ENCODE measurements at regions not wholly inside any gene's neighbourhood (a gene's known extent, or its start where the extent isn't known, plus 50 kb on each side); places are given as distances from the start of the nearest gene placed in this dataset.

DNA sequence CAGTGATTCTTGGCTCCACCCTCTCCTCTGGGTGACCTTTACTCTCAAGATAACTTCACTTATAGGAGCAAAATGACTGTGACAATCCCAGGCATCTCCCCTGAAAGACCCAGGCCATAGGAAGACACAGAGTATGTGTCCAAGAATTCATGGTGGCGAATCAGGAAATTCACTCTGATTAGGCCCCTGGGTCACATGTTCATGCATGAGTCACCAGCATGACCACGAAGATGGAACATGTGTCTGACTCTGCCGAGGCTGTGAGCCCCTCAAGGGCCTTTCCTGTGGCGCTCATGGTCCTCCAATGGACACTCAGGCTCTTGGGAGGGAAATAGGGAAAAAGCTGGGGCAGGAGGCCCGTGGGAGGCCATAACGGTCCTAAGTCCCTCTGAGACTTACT is 74.0 kb upstream of the TEX51 start (continued):
- TF ChIP-seq, protein P1, sequence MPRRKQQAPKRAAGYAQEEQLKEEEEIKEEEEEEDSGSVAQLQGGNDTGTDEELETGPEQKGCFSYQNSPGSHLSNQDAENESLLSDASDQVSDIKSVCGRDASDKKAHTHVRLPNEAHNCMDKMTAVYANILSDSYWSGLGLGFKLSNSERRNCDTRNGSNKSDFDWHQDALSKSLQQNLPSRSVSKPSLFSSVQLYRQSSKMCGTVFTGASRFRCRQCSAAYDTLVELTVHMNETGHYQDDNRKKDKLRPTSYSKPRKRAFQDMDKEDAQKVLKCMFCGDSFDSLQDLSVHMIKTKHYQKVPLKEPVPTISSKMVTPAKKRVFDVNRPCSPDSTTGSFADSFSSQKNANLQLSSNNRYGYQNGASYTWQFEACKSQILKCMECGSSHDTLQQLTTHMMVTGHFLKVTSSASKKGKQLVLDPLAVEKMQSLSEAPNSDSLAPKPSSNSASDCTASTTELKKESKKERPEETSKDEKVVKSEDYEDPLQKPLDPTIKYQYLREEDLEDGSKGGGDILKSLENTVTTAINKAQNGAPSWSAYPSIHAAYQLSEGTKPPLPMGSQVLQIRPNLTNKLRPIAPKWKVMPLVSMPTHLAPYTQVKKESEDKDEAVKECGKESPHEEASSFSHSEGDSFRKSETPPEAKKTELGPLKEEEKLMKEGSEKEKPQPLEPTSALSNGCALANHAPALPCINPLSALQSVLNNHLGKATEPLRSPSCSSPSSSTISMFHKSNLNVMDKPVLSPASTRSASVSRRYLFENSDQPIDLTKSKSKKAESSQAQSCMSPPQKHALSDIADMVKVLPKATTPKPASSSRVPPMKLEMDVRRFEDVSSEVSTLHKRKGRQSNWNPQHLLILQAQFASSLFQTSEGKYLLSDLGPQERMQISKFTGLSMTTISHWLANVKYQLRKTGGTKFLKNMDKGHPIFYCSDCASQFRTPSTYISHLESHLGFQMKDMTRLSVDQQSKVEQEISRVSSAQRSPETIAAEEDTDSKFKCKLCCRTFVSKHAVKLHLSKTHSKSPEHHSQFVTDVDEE (CRISPR knock-in tag; IDR thresholded peaks at IDR 0.05), result no peak
- no peak for TF ChIP-seq OSR1 (CRISPR knock-in tag; IDR thresholded peaks at IDR 0.05)
- no peak for TF ChIP-seq GLIS3 (CRISPR knock-in tag; IDR thresholded peaks at IDR 0.05)

DNA sequence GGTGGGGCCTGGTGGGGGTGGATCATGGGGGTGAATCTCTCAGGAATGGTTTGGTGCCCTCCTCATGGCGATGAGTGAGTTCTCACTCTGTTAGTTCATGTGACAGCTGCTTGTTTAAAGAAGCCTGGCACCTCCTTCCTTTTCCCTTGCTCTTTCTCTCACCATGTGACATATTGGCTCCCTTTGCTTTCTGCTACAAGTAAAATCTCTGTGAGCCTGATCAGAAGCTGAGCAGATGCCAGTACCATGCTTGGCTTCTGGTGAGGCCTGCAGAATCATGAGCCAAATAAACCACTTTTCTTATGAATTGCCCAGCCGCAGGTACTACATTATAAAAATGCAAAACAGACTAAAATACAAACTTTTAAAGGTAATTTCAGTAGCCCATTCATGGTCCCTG is 73.4 kb upstream of the TEX51 start:
- ATAC-seq, result no peak
- no peak for TF ChIP-seq ARNTL (CRISPR knock-in tag; IDR thresholded peaks at IDR 0.05; ENCODE audit: borderline replicate concordance, low read depth)
- no peak for TF ChIP-seq RARB (CRISPR knock-in tag; IDR thresholded peaks at IDR 0.05)
- TF ChIP-seq ZFP30 (CRISPR knock-in tag; IDR thresholded peaks at IDR 0.05), result no peak
- TF ChIP-seq ESRRG (CRISPR knock-in tag; IDR thresholded peaks at IDR 0.05), result no peak
- TF ChIP-seq CSDC2 (CRISPR knock-in tag; IDR thresholded peaks at IDR 0.05), result no peak
- no peak for TF ChIP-seq ISL1 (CRISPR knock-in tag; IDR thresholded peaks at IDR 0.05)
- TF ChIP-seq TCF4 (CRISPR knock-in tag; IDR thresholded peaks at IDR 0.05; ENCODE audit: borderline replicate concordance), result no peak
- no peak for TF ChIP-seq TOX (CRISPR knock-in tag; IDR thresholded peaks at IDR 0.05; ENCODE audit: borderline replicate concordance)
- TF ChIP-seq BACH2 (CRISPR knock-in tag; IDR thresholded peaks at IDR 0.05; ENCODE audit: borderline replicate concordance), result no peak
- no peak for TF ChIP-seq ZC3H10 (CRISPR knock-in tag; IDR thresholded peaks at IDR 0.05)
- TF ChIP-seq SNAI2 (CRISPR knock-in tag; IDR thresholded peaks at IDR 0.05), result no peak
- no peak for TF ChIP-seq GLIS3 (CRISPR knock-in tag; IDR thresholded peaks at IDR 0.05)
- no peak for TF ChIP-seq ZNF70 (CRISPR knock-in tag; IDR thresholded peaks at IDR 0.05)
- TF ChIP-seq, protein P2, sequence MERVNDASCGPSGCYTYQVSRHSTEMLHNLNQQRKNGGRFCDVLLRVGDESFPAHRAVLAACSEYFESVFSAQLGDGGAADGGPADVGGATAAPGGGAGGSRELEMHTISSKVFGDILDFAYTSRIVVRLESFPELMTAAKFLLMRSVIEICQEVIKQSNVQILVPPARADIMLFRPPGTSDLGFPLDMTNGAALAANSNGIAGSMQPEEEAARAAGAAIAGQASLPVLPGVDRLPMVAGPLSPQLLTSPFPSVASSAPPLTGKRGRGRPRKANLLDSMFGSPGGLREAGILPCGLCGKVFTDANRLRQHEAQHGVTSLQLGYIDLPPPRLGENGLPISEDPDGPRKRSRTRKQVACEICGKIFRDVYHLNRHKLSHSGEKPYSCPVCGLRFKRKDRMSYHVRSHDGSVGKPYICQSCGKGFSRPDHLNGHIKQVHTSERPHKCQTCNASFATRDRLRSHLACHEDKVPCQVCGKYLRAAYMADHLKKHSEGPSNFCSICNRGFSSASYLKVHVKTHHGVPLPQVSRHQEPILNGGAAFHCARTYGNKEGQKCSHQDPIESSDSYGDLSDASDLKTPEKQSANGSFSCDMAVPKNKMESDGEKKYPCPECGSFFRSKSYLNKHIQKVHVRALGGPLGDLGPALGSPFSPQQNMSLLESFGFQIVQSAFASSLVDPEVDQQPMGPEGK (CRISPR knock-in tag; IDR thresholded peaks at IDR 0.05; ENCODE audit: borderline replicate concordance), result no peak

DNA sequence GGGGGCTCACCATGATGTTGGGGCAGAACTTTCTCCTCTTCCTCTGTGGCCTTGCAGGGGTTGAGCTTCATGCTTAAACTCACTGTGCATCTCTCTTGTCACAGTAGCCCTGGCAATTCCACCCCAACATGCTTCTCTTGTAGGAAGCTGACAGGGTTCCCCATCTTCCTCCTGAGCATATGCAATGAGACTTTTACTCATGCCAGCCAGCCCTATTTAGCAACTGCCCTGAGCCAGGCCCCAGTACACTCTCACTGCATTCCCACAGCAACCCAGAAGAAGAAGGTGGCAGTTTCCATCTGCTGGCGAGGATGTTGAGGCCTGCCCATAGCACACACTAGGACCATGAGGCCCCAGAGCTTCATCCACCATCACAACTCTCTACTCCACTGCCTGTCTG is 72.2 kb upstream of the TEX51 start:
- no peak for ATAC-seq
- TF ChIP-seq OSR1 (CRISPR knock-in tag; IDR thresholded peaks at IDR 0.05) (no peak), ZNF70 (CRISPR knock-in tag; IDR thresholded peaks at IDR 0.05) (no peak), ZFP3 (CRISPR knock-in tag; IDR thresholded peaks at IDR 0.05) (no peak), SNAI2 (CRISPR knock-in tag; IDR thresholded peaks at IDR 0.05) (no peak)
- TF ChIP-seq, protein P3, sequence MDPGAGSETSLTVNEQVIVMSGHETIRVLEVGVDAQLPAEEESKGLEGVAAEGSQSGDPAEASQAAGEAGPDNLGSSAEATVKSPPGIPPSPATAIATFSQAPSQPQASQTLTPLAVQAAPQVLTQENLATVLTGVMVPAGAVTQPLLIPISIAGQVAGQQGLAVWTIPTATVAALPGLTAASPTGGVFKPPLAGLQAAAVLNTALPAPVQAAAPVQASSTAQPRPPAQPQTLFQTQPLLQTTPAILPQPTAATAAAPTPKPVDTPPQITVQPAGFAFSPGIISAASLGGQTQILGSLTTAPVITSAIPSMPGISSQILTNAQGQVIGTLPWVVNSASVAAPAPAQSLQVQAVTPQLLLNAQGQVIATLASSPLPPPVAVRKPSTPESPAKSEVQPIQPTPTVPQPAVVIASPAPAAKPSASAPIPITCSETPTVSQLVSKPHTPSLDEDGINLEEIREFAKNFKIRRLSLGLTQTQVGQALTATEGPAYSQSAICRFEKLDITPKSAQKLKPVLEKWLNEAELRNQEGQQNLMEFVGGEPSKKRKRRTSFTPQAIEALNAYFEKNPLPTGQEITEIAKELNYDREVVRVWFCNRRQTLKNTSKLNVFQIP (CRISPR knock-in tag; IDR thresholded peaks at IDR 0.05; ENCODE audit: borderline replicate concordance, low read depth), result no peak

DNA sequence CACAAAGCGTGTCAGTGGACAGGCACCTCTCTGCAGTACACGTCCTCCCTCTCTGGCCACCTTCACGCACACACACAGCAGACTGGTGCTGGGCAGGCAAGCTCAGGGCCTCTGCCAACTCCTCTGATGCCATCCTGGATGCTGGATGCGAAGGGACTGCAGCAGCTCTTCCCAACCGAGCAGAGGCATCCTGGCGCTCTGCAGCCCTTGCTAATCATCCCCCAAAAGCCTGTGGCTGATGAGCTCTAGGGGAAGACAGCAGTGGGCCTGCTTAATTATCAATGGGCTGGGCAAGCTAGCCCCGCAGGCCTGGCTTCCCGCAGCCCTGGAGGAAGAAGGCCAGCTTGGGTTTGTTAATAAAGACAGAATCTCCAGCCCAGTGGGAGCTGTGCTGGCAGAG is 71.3 kb upstream of the TEX51 start:
- no peak for ATAC-seq
- TF ChIP-seq, protein P2 (CRISPR knock-in tag; IDR thresholded peaks at IDR 0.05; ENCODE audit: borderline replicate concordance), result no peak
- TF ChIP-seq, protein P3 (CRISPR knock-in tag; IDR thresholded peaks at IDR 0.05; ENCODE audit: borderline replicate concordance, low read depth), result no peak
- TF ChIP-seq, protein P1 (CRISPR knock-in tag; IDR thresholded peaks at IDR 0.05), result no peak
- TF ChIP-seq ZFP3 (CRISPR knock-in tag; IDR thresholded peaks at IDR 0.05) (no peak), ZNF565 (CRISPR knock-in tag; conservative IDR thresholded peaks at IDR 0.05; ENCODE audit: low read depth) (no peak), BACH2 (CRISPR knock-in tag; IDR thresholded peaks at IDR 0.05; ENCODE audit: borderline replicate concordance) (no peak), RARB (CRISPR knock-in tag; IDR thresholded peaks at IDR 0.05) (no peak), ZNF8 (CRISPR knock-in tag; IDR thresholded peaks at IDR 0.05) (no peak)
- TF ChIP-seq, protein P4, sequence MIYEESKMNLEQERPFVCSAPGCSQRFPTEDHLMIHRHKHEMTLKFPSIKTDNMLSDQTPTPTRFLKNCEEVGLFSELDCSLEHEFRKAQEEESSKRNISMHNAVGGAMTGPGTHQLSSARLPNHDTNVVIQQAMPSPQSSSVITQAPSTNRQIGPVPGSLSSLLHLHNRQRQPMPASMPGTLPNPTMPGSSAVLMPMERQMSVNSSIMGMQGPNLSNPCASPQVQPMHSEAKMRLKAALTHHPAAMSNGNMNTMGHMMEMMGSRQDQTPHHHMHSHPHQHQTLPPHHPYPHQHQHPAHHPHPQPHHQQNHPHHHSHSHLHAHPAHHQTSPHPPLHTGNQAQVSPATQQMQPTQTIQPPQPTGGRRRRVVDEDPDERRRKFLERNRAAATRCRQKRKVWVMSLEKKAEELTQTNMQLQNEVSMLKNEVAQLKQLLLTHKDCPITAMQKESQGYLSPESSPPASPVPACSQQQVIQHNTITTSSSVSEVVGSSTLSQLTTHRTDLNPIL (CRISPR knock-in tag; IDR thresholded peaks at IDR 0.05; ENCODE audit: low read depth), result no peak
